ENCODE measurements at regions not wholly inside any gene's neighbourhood (a gene's known extent, or its start where the extent isn't known, plus 50 kb on each side); places are given as distances from the start of the nearest gene placed in this dataset.

- TF ChIP-seq CTCF (IDR thresholded peaks at IDR 0.05), result no peak
- no peak for TF ChIP-seq POLR2A (IDR thresholded peaks at IDR 0.05)
Measured at GRCh38 chr2:12303181-12304030, 413.3 kb upstream of the TRIB2 start.
